PFSK-1 (cell line): ENCODE measurements at regions not wholly inside any gene's neighbourhood (a gene's known extent, or its start where the extent isn't known, plus 50 kb on each side); places are given as distances from the start of the nearest gene placed in this dataset.

Experiments
- FOXP2 ChIP-seq: optimal IDR thresholded peaks from 2 replicates; pipeline ENCODE3; 2011; ENCODE audit warnings: borderline replicate concordance, control low read depth, inconsistent platforms; ENCODE audit not compliant: insufficient read depth; ENCODE audit errors: extremely low read length, extremely low read depth
- POLR2AphosphoS5 ChIP-seq: IDR thresholded peaks from 2 replicates; pipeline ENCODE4 v1.6.1; 2012; ENCODE audit warnings: low read depth, mild to moderate bottlenecking, control low read depth, low read length, moderate library complexity
- REST ChIP-seq, 2 experiments: IDR thresholded peaks; 2 replicates each; pipeline versions ENCODE4 v1.6.1 to v1.8.0; 2011 to 2012; ENCODE audit warnings: low read depth in 2 of 2, low read length in 2 of 2, control low read depth in 1 of 2, inconsistent platforms in 1 of 2, mild to moderate bottlenecking in 1 of 2, moderate library complexity in 1 of 2; ENCODE audit not compliant: insufficient read depth in 1 of 2
- SIN3A ChIP-seq: IDR thresholded peaks from 2 replicates; pipeline ENCODE4 v1.6.1; 2012; ENCODE audit warnings: mild to moderate bottlenecking, low read length, moderate library complexity, borderline replicate concordance; ENCODE audit not compliant: insufficient read depth
- TAF1 ChIP-seq: IDR thresholded peaks from 2 replicates; pipeline ENCODE4 v1.6.1; 2012; ENCODE audit warnings: low read length, control low read depth, borderline replicate concordance; ENCODE audit not compliant: insufficient read depth

- TF ChIP-seq FOXP2, result no peak
- TF ChIP-seq TAF1, result no peak
- TF ChIP-seq SIN3A, result no peak
- TF ChIP-seq REST (IDR thresholded peaks at IDR 0.05; ENCODE audit: insufficient read depth in 1 of 2, low read depth in 2 of 2, low read length in 2 of 2), result no peak
- TF ChIP-seq POLR2AphosphoS5, result no peak
Measured at GRCh38 chr17:70310221-70310672, 140.9 kb downstream of the KCNJ2 start.

GRCh38 chr17:70313086-70313852, 143.9 kb downstream of the KCNJ2 start:
- no peak for TF ChIP-seq FOXP2
- no peak for TF ChIP-seq POLR2AphosphoS5
- TF ChIP-seq REST (IDR thresholded peaks at IDR 0.05; ENCODE audit: insufficient read depth in 1 of 2, low read depth in 2 of 2, low read length in 2 of 2), result no peak
- TF ChIP-seq TAF1, result no peak
- no peak for TF ChIP-seq SIN3A

GRCh38 chr17:70314096-70314495, 144.8 kb downstream of the KCNJ2 start:
- no peak for TF ChIP-seq POLR2AphosphoS5

- TF ChIP-seq TAF1, result no peak
- no peak for TF ChIP-seq POLR2AphosphoS5
- no peak for TF ChIP-seq REST (IDR thresholded peaks at IDR 0.05; ENCODE audit: insufficient read depth in 1 of 2, low read depth in 2 of 2, low read length in 2 of 2)
- no peak for TF ChIP-seq FOXP2
- TF ChIP-seq SIN3A, result no peak
Measured at GRCh38 chr17:70314506-70314905, 145.2 kb downstream of the KCNJ2 start.

GRCh38 chr17:70317421-70317820, 148.1 kb downstream of the KCNJ2 start:
- TF ChIP-seq SIN3A (no peak), REST (IDR thresholded peaks at IDR 0.05; ENCODE audit: insufficient read depth in 1 of 2, low read depth in 2 of 2, low read length in 2 of 2) (no peak), POLR2AphosphoS5 (no peak), FOXP2 (no peak), TAF1 (no peak)
